Esophagus squamous epithelium (tissue), 5 donors: ENCODE measurements at regions not wholly inside any gene's neighbourhood (a gene's known extent, or its start where the extent isn't known, plus 50 kb on each side); places are given as distances from the start of the nearest gene placed in this dataset.
"Not testable (repeated sequence)": the region's sequence is repeated elsewhere in the genome, so short reads cannot be mapped to it uniquely, and the experiment has no call there.

Experiments
- DNase-seq: peaks from one replicate; lab custom pipeline; 2025; lab: John Stamatoyannopoulos, UW
- H3K27ac ChIP-seq, 4 donors: fragments of 200-600 bp; sonication (generic); one replicate each; pipeline ENCODE4 v1.5.1; 2016 to 2019; ENCODE audit warnings: mild to moderate bottlenecking in 1 of 4
- H3K27me3 ChIP-seq, 4 donors: fragments of 200-600 bp; sonication (generic); 1 replicate in 3 of 4; 2 replicates in 1 of 4; pipeline versions ENCODE4 v1.5.1 to v1.6.0; 2017 to 2021; ENCODE audit warnings: antibody characterized with exemption in 1 of 4
- H3K36me3 ChIP-seq, 3 donors: fragments of 200-600 bp; sonication (generic); one replicate each; pipeline ENCODE4 v1.5.1; 2016 to 2019
- H3K4me1 ChIP-seq, 3 donors: fragments of 200-600 bp; sonication (generic); one replicate each; pipeline ENCODE4 v1.5.1; 2017 to 2019
- H3K4me3 ChIP-seq, 4 donors: fragments of 200-600 bp; sonication (generic); 1 replicate in 3 of 4; 2 replicates in 1 of 4; pipeline ENCODE4 v1.5.1; 2016 to 2019; ENCODE audit warnings: mild to moderate bottlenecking in 2 of 4, moderate library complexity in 1 of 4
- H3K9me3 ChIP-seq, 3 donors: fragments of 200-600 bp; sonication (generic); one replicate each; pipeline ENCODE4 v1.5.1; 2016 to 2019
- POLR2A ChIP-seq, 4 donors: fragments of 450-650 bp; IDR thresholded peaks; one replicate each; pipeline ENCODE4 v1.6.1; 2017; ENCODE audit warnings: antibody characterized with exemption in 4 of 4, mild to moderate bottlenecking in 4 of 4, moderate library complexity in 3 of 4
- WGBS, 2 donors: methylation state at CpG; one replicate each; pipeline ENCODE4 v1.1.5; 2018; 5-methylcytosine and 5-hydroxymethylcytosine counted together
- intact Hi-C: fragments of 100-400 bp; cut with DNase I; formaldehyde crosslinking; loops from one replicate; pipeline ENCODE4 v1.15.0; 2022
- TF ChIP-seq, protein P1 (sequence below), 6 experiments: fragments of 450-650 bp in 4 of 6; fragments of 200-600 bp in 2 of 6; sonication (generic) in 2 of 6; IDR thresholded peaks; one replicate each; pipeline ENCODE4 v1.5.1; 2016 to 2019; ENCODE audit warnings: antibody characterized with exemption in 6 of 6, mild to moderate bottlenecking in 4 of 6, moderate library complexity in 4 of 6
- donor health status: DM: yes; HTN: yes; CAD: no.

DNA sequence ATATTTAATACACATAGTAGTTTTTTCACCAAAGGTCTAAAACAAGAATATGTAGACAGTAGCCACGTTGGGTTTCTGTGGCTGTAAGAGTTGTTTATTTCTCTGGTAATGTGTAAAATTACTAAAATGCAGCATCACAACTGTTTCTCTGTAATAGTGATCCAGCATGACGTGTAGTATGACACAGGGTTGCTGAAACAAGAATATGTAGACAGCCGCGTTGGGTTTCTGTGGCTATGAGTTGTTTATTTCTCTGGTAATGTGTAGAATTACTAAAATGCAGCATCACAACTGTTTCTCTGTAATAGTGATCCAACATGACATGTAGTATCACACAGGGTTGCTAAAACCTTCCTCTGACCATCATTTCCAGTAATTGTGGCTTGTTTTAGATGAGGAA lies 153.6 kb upstream of the ZNF717 start:
- 50 to 58% methylated on average over 4 of the region's 4 CpGs for WGBS, 2 donors

DNA sequence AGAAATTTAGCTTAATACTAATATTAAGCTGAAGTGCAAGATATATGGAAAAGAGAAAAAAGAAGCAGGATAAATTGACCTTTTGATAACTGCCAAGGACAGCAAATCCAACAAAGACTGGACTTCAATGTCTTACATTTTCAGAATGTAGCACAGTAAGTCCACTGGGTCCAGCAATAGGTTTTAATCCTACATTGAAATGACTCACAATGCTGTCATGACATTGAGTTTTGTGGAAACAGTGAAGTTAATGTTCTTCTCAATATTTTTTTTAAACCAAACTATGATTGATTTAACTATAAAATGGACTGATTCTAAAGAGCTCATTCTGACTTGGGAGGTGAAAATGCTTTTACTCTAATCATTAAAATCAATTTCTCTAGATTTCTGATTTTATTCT lies 166.6 kb upstream of the ZNF717 start:
- no peaks in the 10 kb centered on the region for H3K4me1 ChIP-seq
- no peak for TF ChIP-seq POLR2A (IDR thresholded peaks at IDR 0.05)
- TF ChIP-seq, protein P1, sequence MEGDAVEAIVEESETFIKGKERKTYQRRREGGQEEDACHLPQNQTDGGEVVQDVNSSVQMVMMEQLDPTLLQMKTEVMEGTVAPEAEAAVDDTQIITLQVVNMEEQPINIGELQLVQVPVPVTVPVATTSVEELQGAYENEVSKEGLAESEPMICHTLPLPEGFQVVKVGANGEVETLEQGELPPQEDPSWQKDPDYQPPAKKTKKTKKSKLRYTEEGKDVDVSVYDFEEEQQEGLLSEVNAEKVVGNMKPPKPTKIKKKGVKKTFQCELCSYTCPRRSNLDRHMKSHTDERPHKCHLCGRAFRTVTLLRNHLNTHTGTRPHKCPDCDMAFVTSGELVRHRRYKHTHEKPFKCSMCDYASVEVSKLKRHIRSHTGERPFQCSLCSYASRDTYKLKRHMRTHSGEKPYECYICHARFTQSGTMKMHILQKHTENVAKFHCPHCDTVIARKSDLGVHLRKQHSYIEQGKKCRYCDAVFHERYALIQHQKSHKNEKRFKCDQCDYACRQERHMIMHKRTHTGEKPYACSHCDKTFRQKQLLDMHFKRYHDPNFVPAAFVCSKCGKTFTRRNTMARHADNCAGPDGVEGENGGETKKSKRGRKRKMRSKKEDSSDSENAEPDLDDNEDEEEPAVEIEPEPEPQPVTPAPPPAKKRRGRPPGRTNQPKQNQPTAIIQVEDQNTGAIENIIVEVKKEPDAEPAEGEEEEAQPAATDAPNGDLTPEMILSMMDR (IDR thresholded peaks at IDR 0.05), result no peak
- no peak overlapping the region for H3K27ac ChIP-seq
- no peaks in the 10 kb centered on the region for H3K9me3 ChIP-seq
- no peaks in the 10 kb centered on the region for H3K36me3 ChIP-seq
- no peak for DNase-seq
- intact Hi-C loops, result no loop called here
- H3K4me3 ChIP-seq, result no peak overlapping the region
- H3K27me3 ChIP-seq, result no peaks in the 10 kb centered on the region

More for the DNA sequence above, 153.6 kb upstream of the ZNF717 start:
- no peak for DNase-seq
- Histone ChIP-seq H3K36me3 (no peaks in the 10 kb centered on the region), H3K4me1 (no peaks in the 10 kb centered on the region), H3K27ac (no peak overlapping the region), H3K4me3 (no peak overlapping the region), H3K9me3 (no peaks in the 10 kb centered on the region), H3K27me3 (no peaks in the 10 kb centered on the region)
- TF ChIP-seq POLR2A (IDR thresholded peaks at IDR 0.05), result no peak
- TF ChIP-seq, protein P1 (IDR thresholded peaks at IDR 0.05), result no peak
- intact Hi-C loops, result no loop called here

DNA sequence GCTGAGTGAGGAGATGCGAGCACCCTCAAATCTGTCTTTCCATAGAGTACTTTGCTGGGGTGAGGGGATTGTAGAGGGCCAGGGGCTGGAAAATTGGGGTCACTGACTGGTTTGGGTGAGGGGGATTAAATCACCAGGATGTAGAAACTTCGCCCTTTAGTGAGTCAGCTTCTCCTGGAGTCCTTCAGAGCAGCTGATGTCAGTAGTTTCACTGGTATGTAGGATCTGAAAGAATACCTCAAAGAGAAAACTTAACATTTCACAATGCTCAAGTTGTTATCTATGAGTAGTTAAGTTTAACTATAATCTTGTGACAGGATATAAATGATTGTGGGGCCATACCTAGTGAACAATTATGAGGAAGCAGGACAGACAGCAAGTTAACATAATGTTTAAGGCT lies 174.7 kb upstream of the ZNF717 start:
- H3K27ac ChIP-seq, H3K27me3 ChIP-seq, DNase-seq, H3K4me1 ChIP-seq, H3K9me3 ChIP-seq, H3K4me3 ChIP-seq, H3K36me3 ChIP-seq, intact Hi-C loops: not testable (repeated sequence)
- 64 to 74% methylated on average over 2 of the region's 2 CpGs for WGBS, 2 donors

DNA sequence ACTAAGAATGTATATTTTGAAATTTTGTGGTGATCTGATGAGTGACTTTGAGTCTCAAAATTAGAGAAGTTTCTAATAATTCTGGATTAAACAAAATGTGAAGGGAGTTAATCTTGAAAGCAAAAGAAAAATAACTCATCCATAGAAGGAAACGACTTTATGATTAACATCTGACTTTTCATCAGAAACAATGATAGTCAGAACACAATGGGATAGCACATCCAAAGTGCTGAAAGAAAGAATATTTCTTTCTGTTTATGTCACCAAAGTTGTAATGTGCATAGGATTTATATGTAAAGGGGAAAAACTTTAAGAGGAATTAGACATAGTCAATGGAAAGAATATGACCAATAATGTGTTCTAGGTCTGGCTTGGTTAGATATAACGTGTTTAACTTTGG lies 176.7 kb upstream of the ZNF717 start:
- intact Hi-C loops, H3K9me3 ChIP-seq, H3K27ac ChIP-seq, DNase-seq, H3K4me1 ChIP-seq, H3K27me3 ChIP-seq, H3K36me3 ChIP-seq, H3K4me3 ChIP-seq: not testable (repeated sequence)
- WGBS, 2 donors, result 54 to 58% methylated on average over 2 of the region's 2 CpGs

DNA sequence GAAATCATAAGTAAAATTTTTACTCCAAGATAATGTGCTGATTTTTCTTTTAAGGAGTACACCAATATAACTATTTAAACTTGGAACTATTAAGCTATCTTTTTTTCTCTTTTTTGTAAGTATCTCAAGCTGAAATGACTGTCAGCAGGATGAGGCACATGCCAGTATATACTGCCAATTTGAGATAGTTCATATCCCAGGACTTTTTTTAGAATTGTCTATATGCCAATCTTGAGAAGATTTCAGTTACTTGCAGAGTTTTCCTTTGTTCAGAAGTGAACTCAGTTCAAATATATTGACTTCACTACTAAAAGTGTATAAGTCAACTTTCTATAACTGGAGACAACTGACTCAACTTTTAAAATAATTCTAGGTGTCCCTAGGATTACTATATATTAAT lies 181.7 kb upstream of the ZNF717 start:
- no peak overlapping the region for H3K4me3 ChIP-seq
- TF ChIP-seq, protein P1 (IDR thresholded peaks at IDR 0.05), result no peak
- TF ChIP-seq POLR2A (IDR thresholded peaks at IDR 0.05), result no peak
- H3K9me3 ChIP-seq, result no peaks in the 10 kb centered on the region
- H3K4me1 ChIP-seq, result no peaks in the 10 kb centered on the region
- intact Hi-C loops, result no loop called here
- no peak for DNase-seq
- H3K27me3 ChIP-seq, result no peaks in the 10 kb centered on the region
- H3K36me3 ChIP-seq, result no peaks in the 10 kb centered on the region
- H3K27ac ChIP-seq, result no peak overlapping the region

DNA sequence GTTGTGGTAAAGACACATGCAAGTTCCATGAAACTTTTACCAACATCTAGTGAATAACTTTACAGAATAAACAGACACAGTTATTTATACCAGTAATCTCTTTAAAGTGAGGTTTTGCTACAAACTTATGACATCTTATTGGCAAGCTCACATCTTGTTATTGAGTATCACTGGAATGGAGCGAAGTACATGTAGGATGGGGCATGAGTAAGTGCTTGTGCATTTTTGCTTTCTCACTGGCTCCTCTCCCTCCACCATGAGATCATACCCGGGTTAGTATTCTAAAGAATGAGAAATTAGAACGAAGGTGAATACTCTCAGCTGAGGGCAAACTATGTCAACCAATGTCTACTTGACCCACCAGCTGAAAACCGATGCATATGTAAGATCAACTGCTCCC lies 193.3 kb upstream of the ZNF717 start:
- no peak overlapping the region for H3K27ac ChIP-seq
- TF ChIP-seq, protein P1 (IDR thresholded peaks at IDR 0.05), result no peak
- no peak for TF ChIP-seq POLR2A (IDR thresholded peaks at IDR 0.05)
- WGBS, 2 donors, result 59 to 63% methylated on average over 4 of the region's 4 CpGs
- H3K9me3 ChIP-seq, result no peaks in the 10 kb centered on the region
- intact Hi-C loops, result no loop called here
- H3K4me3 ChIP-seq, result no peak overlapping the region
- no peaks in the 10 kb centered on the region for H3K27me3 ChIP-seq
- H3K36me3 ChIP-seq, result no peaks in the 10 kb centered on the region
- no peaks in the 10 kb centered on the region for H3K4me1 ChIP-seq
- no peak for DNase-seq
